ENCODE measurements at regions not wholly inside any gene's neighbourhood (a gene's known extent, or its start where the extent isn't known, plus 50 kb on each side); places are given as distances from the start of the nearest gene placed in this dataset.
A peak's percentile ranks its signal among the peaks of the same experiment; 100 is the strongest.
"Not testable (repeated sequence)": the region's sequence is repeated elsewhere in the genome, so short reads cannot be mapped to it uniquely, and the experiment has no call there.

DNA sequence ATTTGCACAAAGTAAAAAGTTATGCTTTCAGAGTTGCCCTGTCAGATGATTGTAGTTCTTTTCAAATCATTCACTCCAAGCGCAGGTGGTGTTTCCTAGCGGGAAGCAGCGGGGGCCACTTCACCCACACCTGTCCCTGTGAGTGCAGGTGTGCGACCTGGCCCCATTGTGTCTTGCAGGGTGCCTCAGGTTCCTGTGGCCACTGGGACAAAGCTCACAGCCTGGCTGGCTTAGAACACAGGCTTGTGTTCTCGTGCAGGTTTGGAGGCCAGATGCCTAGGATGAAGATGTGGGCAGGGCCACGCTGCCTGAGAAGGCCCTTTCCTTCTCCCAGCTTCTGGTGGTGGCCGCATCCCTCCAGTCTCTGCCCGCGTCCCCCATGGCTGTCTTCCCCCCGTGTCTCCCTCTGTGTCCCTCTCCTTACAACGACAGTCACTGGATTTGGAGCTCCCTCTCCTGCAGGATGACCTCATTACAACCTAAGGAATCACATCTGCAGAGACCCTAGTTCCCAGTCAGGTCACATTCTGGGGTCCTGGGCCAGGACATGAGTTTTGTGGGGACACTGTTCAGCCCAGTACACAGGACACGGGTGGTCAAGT, 90.5 kb downstream of the NPIPB11 start:
- no peak for DNase-seq (ENCODE audit: low read depth)
- no peak overlapping the region for H3K4me3 ChIP-seq (ENCODE audit: low read depth, low read length)
- TF ChIP-seq, protein P1, sequence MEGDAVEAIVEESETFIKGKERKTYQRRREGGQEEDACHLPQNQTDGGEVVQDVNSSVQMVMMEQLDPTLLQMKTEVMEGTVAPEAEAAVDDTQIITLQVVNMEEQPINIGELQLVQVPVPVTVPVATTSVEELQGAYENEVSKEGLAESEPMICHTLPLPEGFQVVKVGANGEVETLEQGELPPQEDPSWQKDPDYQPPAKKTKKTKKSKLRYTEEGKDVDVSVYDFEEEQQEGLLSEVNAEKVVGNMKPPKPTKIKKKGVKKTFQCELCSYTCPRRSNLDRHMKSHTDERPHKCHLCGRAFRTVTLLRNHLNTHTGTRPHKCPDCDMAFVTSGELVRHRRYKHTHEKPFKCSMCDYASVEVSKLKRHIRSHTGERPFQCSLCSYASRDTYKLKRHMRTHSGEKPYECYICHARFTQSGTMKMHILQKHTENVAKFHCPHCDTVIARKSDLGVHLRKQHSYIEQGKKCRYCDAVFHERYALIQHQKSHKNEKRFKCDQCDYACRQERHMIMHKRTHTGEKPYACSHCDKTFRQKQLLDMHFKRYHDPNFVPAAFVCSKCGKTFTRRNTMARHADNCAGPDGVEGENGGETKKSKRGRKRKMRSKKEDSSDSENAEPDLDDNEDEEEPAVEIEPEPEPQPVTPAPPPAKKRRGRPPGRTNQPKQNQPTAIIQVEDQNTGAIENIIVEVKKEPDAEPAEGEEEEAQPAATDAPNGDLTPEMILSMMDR (IDR thresholded peaks at IDR 0.05; ENCODE audit: insufficient read depth, low read depth, low read length), result peak; percentile 2

DNA sequence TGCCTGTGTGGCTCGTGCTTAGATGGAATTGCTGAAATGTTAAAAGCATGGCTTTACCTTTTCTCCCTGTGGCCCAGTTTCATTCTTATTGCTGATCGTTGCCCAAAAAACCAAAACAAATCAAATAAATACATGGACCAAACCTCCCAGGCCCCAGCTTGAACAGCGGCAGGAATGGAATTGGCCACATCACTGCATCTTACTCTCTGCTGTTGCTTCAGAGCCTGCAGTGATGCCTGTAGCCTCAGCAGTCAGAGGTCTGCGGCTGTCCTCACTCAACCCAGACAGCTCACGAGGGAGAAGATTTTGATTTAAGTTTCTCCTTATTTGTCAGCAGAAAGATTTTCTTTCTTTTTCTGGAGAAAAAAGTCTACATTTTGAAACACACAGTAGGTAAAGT, 91.5 kb downstream of the NPIPB11 start:
- peak; percentile 36 for DNase-seq (ENCODE audit: low read depth)
- TF ChIP-seq, protein P1 (IDR thresholded peaks at IDR 0.05; ENCODE audit: insufficient read depth, low read depth, low read length), result no peak

DNA sequence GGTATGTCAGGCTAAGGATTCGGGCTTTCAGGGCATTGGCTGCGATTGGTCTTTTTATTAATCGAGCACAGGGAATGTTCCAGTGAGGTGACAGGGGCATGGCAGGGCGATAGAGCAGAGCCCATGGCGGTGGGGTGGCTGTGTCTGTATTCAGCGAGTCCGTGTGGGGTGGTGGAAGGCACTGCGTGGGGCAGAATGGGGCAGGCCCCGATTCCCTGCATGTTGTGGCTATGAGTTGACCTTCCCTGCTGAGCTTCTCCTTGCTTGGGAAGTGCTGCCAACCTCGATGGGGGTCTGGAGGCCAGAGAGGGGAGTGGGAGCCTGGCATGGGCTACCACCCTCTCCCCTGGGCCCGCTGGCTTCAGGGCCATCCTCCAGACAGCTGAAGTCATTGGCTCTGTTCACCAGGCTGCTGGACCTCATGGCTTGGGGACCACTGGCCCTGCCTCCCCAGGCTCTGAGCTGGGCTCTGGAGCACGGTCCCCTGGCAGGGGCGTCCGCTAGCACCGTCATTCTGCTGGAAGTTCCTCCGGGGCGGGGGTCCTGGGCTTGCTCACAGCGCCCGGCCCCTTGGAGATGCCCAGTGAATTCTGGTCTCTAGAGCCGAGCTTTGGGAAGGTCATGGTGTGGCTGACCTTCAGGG, 92.1 kb downstream of the NPIPB11 start:
- TF ChIP-seq, protein P1 (IDR thresholded peaks at IDR 0.05; ENCODE audit: insufficient read depth, low read depth, low read length), result no peak
- no peak overlapping the region for H3K4me3 ChIP-seq (ENCODE audit: low read depth, low read length)
- no peak for DNase-seq (ENCODE audit: low read depth)

More for the DNA sequence above, 91.5 kb downstream of the NPIPB11 start:
- H3K4me3 ChIP-seq (ENCODE audit: low read depth, low read length), result no peak overlapping the region

DNA sequence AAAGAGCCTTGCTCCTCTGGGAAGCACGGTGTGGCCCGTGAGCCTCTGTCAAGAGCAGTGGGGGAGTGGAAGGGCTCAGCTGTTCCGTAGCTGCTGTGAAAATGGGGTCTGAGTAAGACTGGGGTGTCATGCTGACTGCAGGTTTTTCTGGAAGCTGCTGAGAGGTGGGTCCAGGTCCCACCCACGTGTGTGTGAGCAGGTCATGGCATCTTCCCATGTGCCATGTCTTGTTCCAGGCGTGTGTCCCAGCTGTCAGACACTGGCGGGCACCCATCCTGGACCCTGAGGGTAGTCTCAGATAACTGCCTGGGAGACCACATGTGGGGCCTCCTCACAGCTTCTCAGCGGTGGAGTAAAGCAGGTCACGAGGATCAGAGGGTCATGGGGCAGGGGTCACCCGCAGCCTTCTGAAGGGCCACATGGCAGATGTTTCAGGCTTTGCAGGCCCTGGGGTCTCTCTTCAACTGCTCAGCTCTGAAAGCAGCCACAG, 92.9 kb downstream of the NPIPB11 start:
- TF ChIP-seq, protein P1 (IDR thresholded peaks at IDR 0.05; ENCODE audit: insufficient read depth, low read depth, low read length), result no peak
- DNase-seq (ENCODE audit: low read depth), result peak; percentile 7
- no peak overlapping the region for H3K4me3 ChIP-seq (ENCODE audit: low read depth, low read length)

DNA sequence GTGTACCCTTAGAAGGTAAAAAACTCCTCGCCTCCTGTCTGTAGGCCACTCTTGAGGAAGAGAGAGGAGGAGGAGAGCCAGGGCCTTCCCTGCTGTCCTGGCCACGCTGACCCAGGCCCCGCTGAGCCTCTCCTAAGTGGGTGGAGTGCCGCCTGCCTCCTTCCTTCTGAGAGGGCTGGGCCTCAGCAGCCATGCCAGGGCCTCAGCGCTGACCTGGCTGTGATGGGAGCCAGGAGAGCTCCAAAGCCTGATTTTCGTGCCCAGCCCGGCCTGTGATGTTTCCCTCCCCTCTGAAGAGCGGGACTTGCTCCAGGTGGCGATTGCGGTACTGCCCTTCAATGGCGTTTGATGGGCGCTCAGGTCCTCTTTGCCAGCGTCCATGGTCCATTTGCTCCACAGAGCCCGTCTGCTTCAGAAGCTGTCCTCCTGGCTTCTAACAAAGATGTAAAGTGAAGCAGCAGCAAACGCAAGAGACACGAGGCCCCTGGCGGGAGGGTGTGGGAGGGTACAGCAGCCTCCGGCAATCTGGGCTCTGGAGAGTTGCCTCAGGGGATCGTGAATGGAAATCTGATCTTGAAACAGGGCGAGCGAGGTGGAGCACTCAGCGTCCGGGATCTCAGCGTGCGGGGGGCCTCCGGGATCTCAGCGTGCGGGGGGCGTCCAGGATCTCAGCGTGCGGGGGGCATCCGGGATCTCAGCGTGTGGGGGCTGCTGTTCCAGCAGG, 93.5 kb downstream of the NPIPB11 start:
- DNase-seq (ENCODE audit: low read depth), result peak; percentile 54
- no peak overlapping the region for H3K4me3 ChIP-seq (ENCODE audit: low read depth, low read length)
- TF ChIP-seq, protein P1 (IDR thresholded peaks at IDR 0.05; ENCODE audit: insufficient read depth, low read depth, low read length), result no peak

DNA sequence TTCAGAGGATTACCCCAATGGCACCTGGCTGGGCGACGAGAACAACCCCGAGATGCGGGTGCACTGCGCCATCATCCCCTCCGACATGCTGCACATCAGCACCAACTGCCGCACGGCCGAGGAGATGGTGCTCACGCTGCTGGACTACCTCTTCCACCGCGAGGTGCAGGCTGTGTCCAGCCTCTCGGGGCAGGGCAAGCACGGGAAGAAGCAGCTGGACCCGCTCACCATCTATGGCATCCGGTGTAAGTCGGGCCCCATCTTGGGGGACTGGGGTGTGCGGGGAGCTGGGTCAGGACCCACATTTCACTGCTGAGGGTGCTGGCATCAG, 94.2 kb downstream of the NPIPB11 start:
- DNase-seq (ENCODE audit: low read depth); H3K4me3 ChIP-seq (ENCODE audit: low read depth, low read length): not testable (repeated sequence)

Data from fibroblast of villous mesenchyme (primary cell).